Loucy (cell line): ENCODE measurements at regions not wholly inside any gene's neighbourhood (a gene's known extent, or its start where the extent isn't known, plus 50 kb on each side); places are given as distances from the start of the nearest gene placed in this dataset.

ENCODE experiments used
- H2AFZ ChIP-seq: fragments of 200-600 bp; sonication (generic); 2 replicates; pipeline ENCODE4 v1.6.0; 2016; ENCODE audit warnings: antibody characterized with exemption, mild to moderate bottlenecking, low read length, moderate library complexity
- H3F3A ChIP-seq: fragments of 200-600 bp; 2 replicates; pipeline ENCODE4 v1.6.0; 2016; ENCODE audit warnings: antibody characterized with exemption, low read depth, mild to moderate bottlenecking
- H3K27me3 ChIP-seq: fragments of 200-600 bp; sonication (generic); 2 replicates; pipeline ENCODE4 v1.6.1; 2014; ENCODE audit warnings: low read length, mild to moderate bottlenecking; ENCODE audit not compliant: insufficient read depth, poor library complexity, severe bottlenecking
- H3K36me3 ChIP-seq: fragments of 200-600 bp; sonication (generic); 2 replicates; pipeline ENCODE4 v1.6.1; 2016; ENCODE audit warnings: low read length; ENCODE audit not compliant: insufficient read depth
- H3K4me1 ChIP-seq: fragments of 200-600 bp; sonication (generic); 2 replicates; pipeline ENCODE4 v1.5.1; 2014; ENCODE audit warnings: low read length, mild to moderate bottlenecking; ENCODE audit not compliant: insufficient read depth, poor library complexity, severe bottlenecking
- H3K4me2 ChIP-seq: fragments of 200-600 bp; sonication (generic); 2 replicates; pipeline ENCODE4 v1.6.0; 2014; ENCODE audit warnings: antibody characterized with exemption, low read length, low read depth, mild to moderate bottlenecking; ENCODE audit not compliant: poor library complexity, severe bottlenecking
- H3K4me3 ChIP-seq: fragments of 200-600 bp; sonication (generic); 2 replicates; pipeline ENCODE4 v1.5.1; 2014; ENCODE audit warnings: low read length, mild to moderate bottlenecking, mixed read lengths; ENCODE audit not compliant: poor library complexity, severe bottlenecking
- H3K79me2 ChIP-seq: fragments of 200-600 bp; sonication (generic); 2 replicates; pipeline ENCODE4 v1.6.1; 2014; ENCODE audit warnings: low read length; ENCODE audit not compliant: insufficient read depth
- H3K9ac ChIP-seq: fragments of 200-600 bp; sonication (generic); 2 replicates; pipeline ENCODE4 v1.6.0; 2014; ENCODE audit warnings: mild to moderate bottlenecking, low read depth, low read length, moderate library complexity; ENCODE audit not compliant: poor library complexity, severe bottlenecking
- H3K9me2 ChIP-seq: fragments of 200-600 bp; sonication (generic); replicated peaks from 2 replicates; pipeline ENCODE4 v1.6.1; 2016; ENCODE audit warnings: low read depth, low read length, mixed read lengths
- H3K9me3 ChIP-seq: fragments of 200-600 bp; sonication (generic); 2 replicates; pipeline ENCODE4 v1.6.1; 2014; ENCODE audit warnings: mild to moderate bottlenecking, antibody characterized with exemption, low read length, low read depth; ENCODE audit not compliant: insufficient read depth
- H4K20me1 ChIP-seq: fragments of 200-600 bp; sonication (generic); 2 replicates; pipeline ENCODE4 v1.6.0; 2014; ENCODE audit warnings: antibody characterized with exemption, low read length, mild to moderate bottlenecking; ENCODE audit not compliant: insufficient read depth, poor library complexity, severe bottlenecking
- EZH2phosphoT487 ChIP-seq: fragments of 200-600 bp; IDR thresholded peaks from 2 replicates; pipeline ENCODE4 v1.6.1; 2018; ENCODE audit warnings: antibody characterized with exemption, mild to moderate bottlenecking, moderate library complexity, borderline replicate concordance
- TF ChIP-seq, protein P1 (sequence below): fragments of 200-600 bp; sonication (generic); conservative IDR thresholded peaks from 2 replicates; pipeline ENCODE4 v1.5.1; 2014; ENCODE audit warnings: mild to moderate bottlenecking, antibody characterized with exemption, low read length

DNA sequence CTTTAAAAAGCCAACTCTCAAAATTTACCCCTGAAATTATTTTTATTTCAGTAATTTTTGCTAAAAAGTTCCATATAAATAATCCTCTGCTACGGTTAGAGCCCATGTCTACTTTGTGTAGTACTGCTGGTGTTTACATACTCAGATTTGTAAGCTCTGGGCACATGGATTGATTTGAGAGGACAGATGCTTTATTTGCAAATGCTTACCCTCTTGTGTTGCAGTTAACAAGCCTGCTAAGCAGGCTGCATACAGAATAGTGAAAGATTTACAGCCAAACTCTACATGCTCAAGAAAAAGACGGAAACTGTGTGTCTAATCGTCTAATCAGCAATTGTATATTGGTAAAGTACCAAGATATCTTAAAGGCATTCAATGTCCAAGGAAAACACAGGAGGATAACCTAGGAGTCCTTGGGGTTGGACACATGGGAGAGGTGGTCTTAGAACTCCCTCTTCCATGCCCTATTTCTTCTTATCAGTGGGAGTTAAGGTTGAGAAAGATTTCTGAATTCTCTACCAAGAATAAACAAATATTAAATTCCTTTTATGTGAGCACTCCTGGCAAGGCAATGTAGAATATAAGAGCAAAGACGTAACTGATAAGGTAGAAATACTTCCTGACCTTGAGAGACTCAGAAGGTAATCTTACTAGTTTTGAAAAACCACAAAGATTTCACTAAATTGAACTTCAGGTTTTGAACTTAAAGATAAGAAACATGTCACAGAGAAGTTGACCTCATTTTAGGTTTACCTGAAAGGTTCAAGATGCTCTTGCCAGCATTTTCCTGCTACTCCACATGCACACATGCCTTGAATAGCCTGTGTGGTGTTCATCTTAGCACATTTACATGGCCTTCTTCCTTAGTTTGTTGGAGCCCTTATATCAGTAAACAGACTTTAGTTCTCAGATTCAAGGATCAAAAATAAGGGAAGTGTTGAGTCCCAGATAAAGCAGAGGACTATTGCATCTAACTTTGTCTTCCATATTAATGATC is 1216.5 kb downstream of the SORCS3 start:
- H3K9ac ChIP-seq = no peak overlapping the region
- H3K4me3 ChIP-seq = no peak overlapping the region
- no peak overlapping the region for H3K4me2 ChIP-seq
- H3K79me2 ChIP-seq = no peaks in the 10 kb centered on the region
- H3F3A ChIP-seq = no peaks in the 10 kb centered on the region
- no peaks in the 10 kb centered on the region for H3K9me3 ChIP-seq
- no peaks in the 10 kb centered on the region for H3K36me3 ChIP-seq
- TF ChIP-seq, protein P1, sequence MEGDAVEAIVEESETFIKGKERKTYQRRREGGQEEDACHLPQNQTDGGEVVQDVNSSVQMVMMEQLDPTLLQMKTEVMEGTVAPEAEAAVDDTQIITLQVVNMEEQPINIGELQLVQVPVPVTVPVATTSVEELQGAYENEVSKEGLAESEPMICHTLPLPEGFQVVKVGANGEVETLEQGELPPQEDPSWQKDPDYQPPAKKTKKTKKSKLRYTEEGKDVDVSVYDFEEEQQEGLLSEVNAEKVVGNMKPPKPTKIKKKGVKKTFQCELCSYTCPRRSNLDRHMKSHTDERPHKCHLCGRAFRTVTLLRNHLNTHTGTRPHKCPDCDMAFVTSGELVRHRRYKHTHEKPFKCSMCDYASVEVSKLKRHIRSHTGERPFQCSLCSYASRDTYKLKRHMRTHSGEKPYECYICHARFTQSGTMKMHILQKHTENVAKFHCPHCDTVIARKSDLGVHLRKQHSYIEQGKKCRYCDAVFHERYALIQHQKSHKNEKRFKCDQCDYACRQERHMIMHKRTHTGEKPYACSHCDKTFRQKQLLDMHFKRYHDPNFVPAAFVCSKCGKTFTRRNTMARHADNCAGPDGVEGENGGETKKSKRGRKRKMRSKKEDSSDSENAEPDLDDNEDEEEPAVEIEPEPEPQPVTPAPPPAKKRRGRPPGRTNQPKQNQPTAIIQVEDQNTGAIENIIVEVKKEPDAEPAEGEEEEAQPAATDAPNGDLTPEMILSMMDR = no peak
- no peak for TF ChIP-seq EZH2phosphoT487
- H4K20me1 ChIP-seq = no peaks in the 10 kb centered on the region
- H3K27me3 ChIP-seq = no peaks in the 10 kb centered on the region
- H2AFZ ChIP-seq = no peak overlapping the region
- H3K9me2 ChIP-seq = no peaks in the 10 kb centered on the region
- no peaks in the 10 kb centered on the region for H3K4me1 ChIP-seq

DNA sequence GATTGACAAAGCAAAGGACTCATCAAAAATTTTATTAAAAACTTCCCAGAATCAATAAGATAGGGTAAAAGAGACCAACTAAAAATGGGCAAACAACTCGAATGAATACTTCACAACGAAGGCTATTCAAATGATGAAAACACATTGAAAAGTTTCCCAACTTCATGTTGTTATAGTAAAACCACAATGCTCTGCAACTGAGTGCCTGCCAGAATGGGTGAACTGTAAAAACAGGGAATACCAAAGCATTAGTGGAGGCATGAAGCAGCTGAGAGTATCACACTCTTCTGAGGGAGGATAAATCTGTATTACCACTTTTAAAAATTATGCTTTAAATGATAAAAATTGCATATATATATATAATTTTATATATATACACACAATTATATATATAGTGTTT is 1214.7 kb downstream of the SORCS3 start:
- H3K4me3 ChIP-seq = no peak overlapping the region
- no peaks in the 10 kb centered on the region for H3F3A ChIP-seq
- no peaks in the 10 kb centered on the region for H3K36me3 ChIP-seq
- H3K79me2 ChIP-seq = no peaks in the 10 kb centered on the region
- H3K27me3 ChIP-seq = no peaks in the 10 kb centered on the region
- no peak overlapping the region for H3K4me2 ChIP-seq
- no peak overlapping the region for H2AFZ ChIP-seq
- H3K9me2 ChIP-seq = no peaks in the 10 kb centered on the region
- no peaks in the 10 kb centered on the region for H3K4me1 ChIP-seq
- H4K20me1 ChIP-seq = no peaks in the 10 kb centered on the region
- TF ChIP-seq EZH2phosphoT487 = no peak
- TF ChIP-seq, protein P1 = no peak
- H3K9ac ChIP-seq = no peak overlapping the region
- no peaks in the 10 kb centered on the region for H3K9me3 ChIP-seq

DNA sequence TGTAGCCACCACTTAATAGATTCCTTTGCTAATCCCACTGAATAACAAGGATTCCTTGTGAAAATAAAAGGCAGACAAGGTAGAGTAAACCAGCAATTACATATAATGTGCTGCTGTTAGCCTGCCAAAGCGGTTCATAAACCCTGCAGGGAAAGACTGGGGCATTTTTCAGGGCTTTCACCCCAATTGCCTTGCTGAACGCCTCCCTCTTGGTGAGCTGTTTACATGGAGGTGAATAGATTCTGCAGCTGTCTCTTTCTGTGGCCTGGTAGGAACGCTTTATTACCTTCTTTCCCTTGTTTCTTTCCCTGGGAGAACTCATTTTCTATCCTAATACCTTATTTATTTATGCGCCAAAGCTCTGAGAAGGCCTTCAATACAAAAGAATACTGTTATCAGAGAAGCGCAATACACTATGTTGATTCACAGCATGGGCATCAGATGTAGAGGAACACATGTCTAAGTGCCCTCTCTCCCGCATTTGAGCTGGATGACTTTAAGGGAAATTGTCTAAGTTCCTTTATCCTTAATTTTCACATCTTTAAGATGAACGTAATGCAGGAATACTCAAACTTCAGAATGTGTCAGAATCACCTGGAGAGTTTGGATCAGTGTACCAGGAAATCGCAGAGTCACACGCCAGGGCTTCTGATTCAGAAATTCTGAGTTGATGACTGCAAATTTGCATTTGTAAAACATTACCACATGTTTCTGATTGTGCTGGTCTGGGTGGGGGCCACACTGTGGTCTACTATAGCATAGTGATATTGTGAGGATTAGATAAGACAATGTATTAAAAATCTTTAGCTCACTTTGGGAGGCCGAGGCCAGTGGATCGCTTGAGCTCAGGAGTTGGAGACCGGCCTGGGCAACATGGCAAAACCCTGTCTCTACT is 1203.8 kb downstream of the SORCS3 start:
- Histone ChIP-seq H3K27me3 (no peaks in the 10 kb centered on the region), H3K4me2 (no peak overlapping the region), H3K9me2 (no peaks in the 10 kb centered on the region), H3K9ac (no peak overlapping the region), H4K20me1 (no peaks in the 10 kb centered on the region), H3K9me3 (no peaks in the 10 kb centered on the region), H2AFZ (no peak overlapping the region), H3K79me2 (no peaks in the 10 kb centered on the region), H3F3A (no peaks in the 10 kb centered on the region), H3K36me3 (no peaks in the 10 kb centered on the region), H3K4me3 (no peak overlapping the region), H3K4me1 (no peaks in the 10 kb centered on the region)
- TF ChIP-seq, protein P1 = no peak
- no peak for TF ChIP-seq EZH2phosphoT487
